Prostate gland (tissue), 2 donors: ENCODE measurements at regions not wholly inside any gene's neighbourhood (a gene's known extent, or its start where the extent isn't known, plus 50 kb on each side); places are given as distances from the start of the nearest gene placed in this dataset.

ENCODE experiments used
- CTCF ChIP-seq, 4 experiments: fragments of 200-600 bp in 2 of 4; fragments of 450-650 bp in 2 of 4; sonication (generic) in 2 of 4; IDR thresholded peaks; 1 replicate in 3 of 4; 2 replicates in 1 of 4; pipeline ENCODE4 v1.5.1; 2016 to 2019; ENCODE audit warnings: antibody characterized with exemption in 4 of 4, mild to moderate bottlenecking in 2 of 4, moderate library complexity in 2 of 4
- POLR2A ChIP-seq: fragments of 450-650 bp; IDR thresholded peaks from one replicate; pipeline ENCODE4 v1.6.1; 2016; ENCODE audit warnings: antibody characterized with exemption, mild to moderate bottlenecking
- POLR2AphosphoS5 ChIP-seq: sonication (generic); formaldehyde crosslinking; IDR thresholded peaks from one replicate; pipeline ENCODE4 v1.6.1; 2017; ENCODE audit warnings: antibody characterized with exemption

GRCh38 chr2:172244419-172245130 lies 141.9 kb upstream of the DLX2 start:
- TF ChIP-seq CTCF (IDR thresholded peaks at IDR 0.05) (no peak), POLR2A (no peak), POLR2AphosphoS5 (no peak)
